SU-DHL-6 (cell line): ENCODE measurements at regions not wholly inside any gene's neighbourhood (a gene's known extent, or its start where the extent isn't known, plus 50 kb on each side); places are given as distances from the start of the nearest gene placed in this dataset.

Experiments used
- CTCF ChIP-seq: fragments of 200-600 bp; sonication (generic); IDR thresholded peaks from one replicate; pipeline ENCODE4 v1.5.1; 2017; ENCODE audit warnings: antibody characterized with exemption, mild to moderate bottlenecking, low read length, moderate library complexity; ENCODE audit not compliant: insufficient read depth, poor library complexity, severe bottlenecking
- EZH2phosphoT487 ChIP-seq: fragments of 200-600 bp; sonication (generic), shearing (Covaris generic); conservative IDR thresholded peaks from 2 replicates; pipeline ENCODE4 v1.6.1; 2018; ENCODE audit warnings: mild to moderate bottlenecking, antibody characterized with exemption, low read length, moderate library complexity, mixed read lengths

GRCh38 chr3:139201446-139202225, 142.2 kb upstream of the MRPS22 start:
- TF ChIP-seq CTCF (no peak), EZH2phosphoT487 (no peak)
